Lung (tissue), 11 donors: ENCODE measurements at regions not wholly inside any gene's neighbourhood (a gene's known extent, or its start where the extent isn't known, plus 50 kb on each side); places are given as distances from the start of the nearest gene placed in this dataset.
A peak's percentile ranks its signal among the peaks of the same experiment; 100 is the strongest.
"Not testable (repeated sequence)": the region's sequence is repeated elsewhere in the genome, so short reads cannot be mapped to it uniquely, and the experiment has no call there.

Experiments
- ATAC-seq: fragments of 200-7000 bp; cut with Tn5 transposase; one replicate; pipeline ENCODE4 v1.9.1; 2020; ENCODE audit warnings: moderate number of reproducible peaks; ENCODE audit not compliant: insufficient read depth, low FRiP score
- DNase-seq, 3 donors: peaks; one replicate each; pipeline ENCODE4 v3.0.0-alpha.2; 2013 to 2017
- H3K27ac ChIP-seq, 2 donors: one replicate each; pipeline ENCODE4 v1.5.1; 2013; ENCODE audit warnings: mild to moderate bottlenecking in 2 of 2, moderate library complexity in 2 of 2, control low read depth in 1 of 2, inconsistent platforms in 1 of 2, low read depth in 1 of 2, low read length in 1 of 2
- H3K27me3 ChIP-seq, 3 donors: one replicate each; pipeline ENCODE4 v1.5.1; 2013; ENCODE audit warnings: low read length in 2 of 3; ENCODE audit not compliant: control insufficient read depth in 3 of 3, insufficient read depth in 3 of 3
- H3K36me3 ChIP-seq, 4 donors: one replicate each; pipeline ENCODE4 v1.5.1; 2013; ENCODE audit warnings: low read length in 4 of 4, mild to moderate bottlenecking in 1 of 4, moderate library complexity in 1 of 4; ENCODE audit not compliant: control insufficient read depth in 4 of 4, insufficient read depth in 4 of 4
- H3K4me1 ChIP-seq, 5 donors: one replicate each; pipeline ENCODE4 v1.5.1; 2013; ENCODE audit warnings: low read length in 5 of 5, mild to moderate bottlenecking in 2 of 5, moderate library complexity in 1 of 5; ENCODE audit not compliant: control insufficient read depth in 5 of 5, insufficient read depth in 5 of 5
- H3K4me3 ChIP-seq: one replicate; pipeline ENCODE4 v1.5.1; 2013; ENCODE audit warnings: mild to moderate bottlenecking, control low read depth, moderate library complexity
- H3K9ac ChIP-seq, 2 donors: one replicate each; pipeline ENCODE4 v1.5.1; 2013; ENCODE audit warnings: low read length in 2 of 2, control low read depth in 1 of 2; ENCODE audit not compliant: insufficient read depth in 1 of 2
- H3K9me3 ChIP-seq, 4 donors: one replicate each; pipeline ENCODE4 v1.5.1; 2013; ENCODE audit warnings: low read length in 3 of 4, mild to moderate bottlenecking in 1 of 4, moderate library complexity in 1 of 4; ENCODE audit not compliant: control insufficient read depth in 4 of 4, insufficient read depth in 3 of 4
- CTCF ChIP-seq: IDR thresholded peaks from 2 replicates; pipeline ENCODE4 v1.5.1; 2012; ENCODE audit warnings: mild to moderate bottlenecking; ENCODE audit errors: control extremely low read depth, extremely low read depth
- WGBS, 2 donors: extraction: QIAGEN DNeasy Blood & Tissue Kit; methylation state at CpG; one replicate each; pipeline ENCODE4 v1.1.7; 2013; 5-methylcytosine and 5-hydroxymethylcytosine counted together
- donor health status: control.
- donor health status: control.
- donor health status: Bipolar disorder and iron deficiency.
- donor health status: healthy.
- donor health status: DM: yes; HTN: yes; CAD: no.

GRCh38 chr2:150204451-150204850, 283.0 kb downstream of the RND3 start:
- Histone ChIP-seq H3K27ac (no peak overlapping the region), H3K9ac (peak overlapping the region in 1 of 2 donors; percentile 2), H3K4me3 (no peak overlapping the region), H3K9me3 (no peaks in the 10 kb centered on the region), H3K4me1 (peaks cover 0 to 13% (median 2%) of the 10 kb centered on the region in 5 donors), H3K36me3 (no peaks in the 10 kb centered on the region), H3K27me3 (no peaks in the 10 kb centered on the region)
- peak in 1 of 3 donors; percentile 51 for DNase-seq
- no peak for ATAC-seq
- WGBS, 2 donors: 48 to 65% methylated on average over 3 of the region's 3 CpGs
- no peak for TF ChIP-seq CTCF

GRCh38 chr2:150194816-150195215, 292.7 kb downstream of the RND3 start:
- not testable (repeated sequence) for H3K9me3 ChIP-seq, H3K4me1 ChIP-seq, ATAC-seq, H3K9ac ChIP-seq, H3K4me3 ChIP-seq, H3K27ac ChIP-seq, DNase-seq, H3K27me3 ChIP-seq, H3K36me3 ChIP-seq
- 67 to 82% methylated on average over 1 of the region's 1 CpG for WGBS, 2 donors

GRCh38 chr2:150192701-150193100, 294.8 kb downstream of the RND3 start:
- H3K27ac ChIP-seq: no peak overlapping the region
- no peak for TF ChIP-seq CTCF
- DNase-seq (no peak), ATAC-seq (no peak)
- WGBS, 2 donors: 95 to 98% methylated on average over 6 of the region's 6 CpGs
- no peaks in the 10 kb centered on the region for H3K27me3 ChIP-seq
- no peaks in the 10 kb centered on the region for H3K9me3 ChIP-seq
- no peaks in the 10 kb centered on the region for H3K36me3 ChIP-seq
- H3K4me3 ChIP-seq: no peak overlapping the region
- H3K4me1 ChIP-seq: peaks cover 0 to 8% (median 0%) of the 10 kb centered on the region in 5 donors
- no peak overlapping the region for H3K9ac ChIP-seq

GRCh38 chr2:150191349-150191748, 296.1 kb downstream of the RND3 start:
- ATAC-seq (no peak), DNase-seq (peak in 2 of 3 donors; percentile 75 to 83)
- H3K9ac ChIP-seq: no peak overlapping the region
- H3K9me3 ChIP-seq: no peaks in the 10 kb centered on the region
- H3K36me3 ChIP-seq: no peaks in the 10 kb centered on the region
- no peak overlapping the region for H3K4me3 ChIP-seq
- no peaks in the 10 kb centered on the region for H3K27me3 ChIP-seq
- no peak overlapping the region for H3K27ac ChIP-seq
- H3K4me1 ChIP-seq: peaks cover 0 to 8% (median 0%) of the 10 kb centered on the region in 5 donors
- 57 to 70% methylated on average over 4 of the region's 4 CpGs for WGBS, 2 donors
- no peak for TF ChIP-seq CTCF
